HG02973 (cell line): ENCODE measurements at regions not wholly inside any gene's neighbourhood (a gene's known extent, or its start where the extent isn't known, plus 50 kb on each side); places are given as distances from the start of the nearest gene placed in this dataset.
"Not testable (repeated sequence)": the region's sequence is repeated elsewhere in the genome, so short reads cannot be mapped to it uniquely, and the experiment has no call there.

ENCODE experiments used
- ATAC-seq: cut with Tn5 transposase; IDR thresholded peaks from one replicate; pipeline ENCODE4 v1.9.1; 2021; ENCODE audit warnings: moderate library complexity; ENCODE audit not compliant: unreplicated experiment

DNA sequence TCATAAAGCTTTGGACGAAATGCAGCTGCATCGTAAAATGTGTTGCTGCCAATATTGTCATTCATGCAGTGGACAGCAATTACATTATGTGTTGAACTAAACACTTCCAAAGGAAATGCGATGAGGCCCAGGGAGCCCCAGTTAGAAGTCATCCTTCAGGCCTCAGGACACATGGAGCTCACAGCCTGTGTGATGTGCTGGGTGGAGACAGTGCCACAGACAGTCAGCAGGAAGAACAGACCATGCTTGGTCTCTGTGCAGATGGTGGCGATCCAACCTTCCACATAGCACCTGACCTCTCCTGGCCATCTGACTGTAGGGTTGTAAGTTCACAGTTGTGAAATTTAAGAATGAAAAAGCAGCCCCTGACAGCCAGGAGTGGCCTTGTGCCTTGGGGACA lies 118.3 kb upstream of the ALKAL2 start:
- no peak for ATAC-seq

DNA sequence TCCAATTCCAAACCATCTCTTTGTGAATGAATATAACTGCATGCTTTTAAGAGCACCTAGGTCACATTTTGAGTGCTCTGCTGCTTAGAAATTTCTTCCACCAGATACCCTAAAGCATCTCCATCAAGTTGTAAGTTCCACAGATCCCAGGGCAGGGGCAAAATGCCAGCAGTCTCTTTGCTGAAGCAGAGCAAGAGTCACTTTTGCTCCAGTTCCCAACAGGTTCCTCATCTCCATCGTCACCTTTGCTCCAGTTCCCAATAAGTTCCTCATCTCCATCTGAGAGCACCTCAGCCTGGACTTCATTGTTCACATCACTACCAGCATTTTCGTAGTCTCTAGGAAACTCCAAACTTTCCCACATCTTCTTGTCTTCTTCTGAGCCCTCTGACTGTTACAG lies 116.7 kb upstream of the ALKAL2 start:
- ATAC-seq, result no peak

DNA sequence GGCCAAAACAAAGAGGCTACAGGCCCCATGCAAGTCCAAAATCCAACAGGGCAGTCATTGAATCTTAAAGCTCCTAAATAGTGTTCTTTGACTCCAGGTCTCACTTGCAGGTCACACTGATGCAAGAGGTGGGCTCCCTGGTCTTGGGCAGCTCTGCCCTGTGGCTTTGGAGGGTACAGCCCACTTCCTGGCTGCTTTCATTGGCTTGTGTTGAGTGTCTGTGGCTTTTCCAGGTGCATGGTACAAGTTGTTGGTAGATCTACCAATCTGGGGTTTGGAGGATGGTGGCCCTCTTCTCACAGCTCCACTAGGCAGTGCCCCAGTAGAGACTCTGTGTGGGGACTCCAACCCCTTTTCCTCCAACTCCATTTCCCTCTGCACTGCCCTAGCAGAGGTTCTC lies 115.8 kb upstream of the ALKAL2 start:
- ATAC-seq, result no peak

DNA sequence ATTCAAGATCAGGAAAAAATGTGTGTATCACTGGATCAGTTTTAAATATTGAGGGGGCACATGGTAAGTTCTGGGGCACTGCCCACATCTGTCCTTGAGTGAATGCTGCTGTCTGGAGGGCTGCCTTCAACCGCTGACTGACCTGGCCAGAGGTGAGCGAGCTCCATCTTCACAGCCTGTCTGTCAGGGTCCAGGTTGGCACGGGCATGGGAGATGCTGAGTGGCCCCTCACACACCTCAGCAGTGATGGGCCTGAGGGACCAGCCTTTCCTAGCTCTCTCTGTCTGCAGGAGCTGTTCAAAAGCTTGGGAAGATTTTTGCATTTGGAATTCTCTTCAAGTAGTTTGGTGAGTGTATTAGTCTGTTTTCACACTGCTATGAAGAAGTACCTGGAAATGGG lies 114.8 kb upstream of the ALKAL2 start:
- no peak for ATAC-seq

DNA sequence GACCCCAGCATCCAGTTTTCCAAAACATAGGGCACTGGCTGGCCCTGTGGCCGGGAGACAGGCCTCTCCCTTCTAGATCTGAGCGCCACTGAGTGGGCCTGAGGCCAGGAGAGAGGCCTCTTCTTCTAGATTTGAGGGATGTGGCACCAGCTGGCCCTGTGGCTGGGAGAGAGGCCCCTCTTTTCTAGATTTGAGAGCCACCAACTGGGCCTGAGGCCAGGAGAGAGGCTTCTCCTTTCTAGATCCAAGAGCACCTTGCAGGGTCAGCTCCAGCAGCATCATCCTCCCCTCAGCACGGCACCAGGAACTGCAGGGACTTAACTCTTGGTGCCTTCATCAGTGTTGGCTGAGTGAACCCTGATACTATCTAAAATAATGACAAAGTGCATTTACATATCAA lies 114.3 kb upstream of the ALKAL2 start:
- no peak for ATAC-seq

DNA sequence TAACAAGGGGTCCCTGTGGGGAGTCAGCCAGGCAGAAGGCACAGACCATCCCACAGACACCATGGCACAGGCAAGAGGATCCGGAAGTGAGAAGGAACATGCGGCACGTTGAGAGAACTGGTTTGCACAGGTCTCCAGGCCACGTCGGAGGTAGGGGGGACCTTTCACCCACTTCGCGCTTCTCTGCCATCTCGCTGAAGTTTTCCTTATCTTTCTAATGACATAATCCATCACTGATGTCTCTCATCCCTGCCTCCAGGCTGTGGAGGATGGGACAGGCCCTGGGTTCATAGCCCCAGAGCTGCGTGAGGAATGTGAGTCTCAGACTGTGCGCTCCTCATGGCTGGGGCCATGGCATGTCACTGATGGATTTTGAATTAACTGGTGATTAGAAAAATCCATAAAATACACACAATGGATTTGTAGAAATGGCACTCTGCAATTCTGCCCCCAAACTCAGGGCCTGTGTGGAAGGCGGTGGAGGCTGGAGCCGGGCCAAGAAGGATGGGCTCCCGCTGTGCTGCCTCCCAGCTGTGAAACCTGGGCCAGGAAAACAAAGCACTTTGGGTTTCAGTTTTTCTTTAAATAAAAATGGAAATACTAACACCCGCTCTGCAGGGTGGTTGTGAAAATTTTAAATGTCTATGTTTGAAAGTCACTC lies 113.3 kb upstream of the ALKAL2 start:
- ATAC-seq, result no peak

DNA sequence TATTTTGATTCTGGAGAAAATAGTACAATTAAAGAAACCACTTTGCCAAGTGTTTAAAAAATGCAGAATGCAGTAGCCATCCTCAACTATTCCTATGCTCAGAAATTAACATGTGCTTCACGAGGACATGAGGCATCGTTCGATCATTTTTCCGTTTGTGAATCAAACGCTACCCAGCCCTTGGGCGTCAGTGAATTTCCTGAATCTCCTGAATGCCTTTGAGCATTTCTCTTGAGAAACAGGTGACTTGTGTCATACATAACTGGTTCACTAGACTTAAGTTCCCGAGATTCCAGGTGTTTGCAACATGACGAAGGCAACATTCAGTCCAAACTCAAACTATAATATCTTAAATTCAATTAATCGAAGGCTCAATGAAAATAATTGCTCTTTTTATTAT lies 110.0 kb upstream of the ALKAL2 start:
- ATAC-seq, result no peak

DNA sequence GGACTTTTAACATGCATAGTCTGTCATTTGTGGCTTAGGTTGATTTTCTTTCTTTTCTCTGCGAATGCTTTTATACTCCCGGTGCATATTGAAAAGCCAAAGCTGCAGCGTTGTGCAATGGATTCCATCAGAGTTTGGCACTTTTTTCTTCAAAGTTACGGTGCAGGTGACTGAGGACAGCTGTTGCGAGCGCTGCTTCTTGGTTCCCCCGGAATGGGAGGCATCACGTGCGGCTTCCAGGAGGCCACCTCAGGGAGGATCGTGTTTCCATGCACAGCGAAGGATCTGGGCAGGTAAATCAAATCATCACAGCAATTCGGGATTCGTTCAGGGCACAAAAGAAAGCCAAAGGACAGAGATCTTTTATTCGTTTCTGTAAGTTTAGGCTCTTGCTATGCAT lies 109.6 kb upstream of the ALKAL2 start:
- no peak for ATAC-seq

DNA sequence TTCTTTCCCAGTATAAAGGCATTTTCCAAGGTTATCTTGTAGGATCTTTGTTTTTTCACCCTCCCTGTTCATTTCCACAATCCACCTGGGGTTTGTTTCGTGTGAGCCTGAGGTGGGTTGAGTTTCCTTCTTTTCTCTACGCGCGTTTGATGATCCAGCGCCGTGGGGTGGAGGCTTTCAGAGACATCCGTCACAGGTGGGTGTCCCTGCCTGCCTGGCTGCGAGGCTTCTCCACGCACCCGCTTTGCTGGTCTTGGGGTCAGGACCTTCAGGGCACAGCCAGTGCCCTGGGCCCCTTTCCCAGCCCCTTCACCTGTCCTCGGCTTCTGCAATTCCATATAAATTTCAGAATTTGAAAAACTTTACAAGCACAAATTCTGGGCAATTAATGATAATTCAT lies 109.0 kb upstream of the ALKAL2 start:
- no peak for ATAC-seq

DNA sequence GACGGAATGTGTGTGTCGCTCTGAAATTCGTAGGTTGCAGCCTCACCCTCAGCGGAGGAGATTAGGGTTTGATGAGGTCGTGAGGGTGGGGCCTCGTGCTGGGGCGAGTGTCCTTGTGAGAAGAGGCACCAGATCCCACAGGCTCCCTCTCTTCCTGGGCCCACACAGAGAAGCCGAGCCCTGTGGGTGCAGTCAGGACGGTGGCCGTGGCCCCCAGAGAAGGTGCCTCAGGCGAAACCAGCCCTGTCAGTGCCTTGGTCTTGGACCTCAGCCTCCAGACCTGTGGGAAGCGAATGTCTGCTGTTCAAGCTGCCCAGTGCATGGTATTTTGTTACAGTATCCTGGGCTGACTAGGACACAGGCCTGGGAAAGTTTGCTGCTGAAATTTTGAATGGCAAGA lies 108.0 kb upstream of the ALKAL2 start:
- no peak for ATAC-seq

DNA sequence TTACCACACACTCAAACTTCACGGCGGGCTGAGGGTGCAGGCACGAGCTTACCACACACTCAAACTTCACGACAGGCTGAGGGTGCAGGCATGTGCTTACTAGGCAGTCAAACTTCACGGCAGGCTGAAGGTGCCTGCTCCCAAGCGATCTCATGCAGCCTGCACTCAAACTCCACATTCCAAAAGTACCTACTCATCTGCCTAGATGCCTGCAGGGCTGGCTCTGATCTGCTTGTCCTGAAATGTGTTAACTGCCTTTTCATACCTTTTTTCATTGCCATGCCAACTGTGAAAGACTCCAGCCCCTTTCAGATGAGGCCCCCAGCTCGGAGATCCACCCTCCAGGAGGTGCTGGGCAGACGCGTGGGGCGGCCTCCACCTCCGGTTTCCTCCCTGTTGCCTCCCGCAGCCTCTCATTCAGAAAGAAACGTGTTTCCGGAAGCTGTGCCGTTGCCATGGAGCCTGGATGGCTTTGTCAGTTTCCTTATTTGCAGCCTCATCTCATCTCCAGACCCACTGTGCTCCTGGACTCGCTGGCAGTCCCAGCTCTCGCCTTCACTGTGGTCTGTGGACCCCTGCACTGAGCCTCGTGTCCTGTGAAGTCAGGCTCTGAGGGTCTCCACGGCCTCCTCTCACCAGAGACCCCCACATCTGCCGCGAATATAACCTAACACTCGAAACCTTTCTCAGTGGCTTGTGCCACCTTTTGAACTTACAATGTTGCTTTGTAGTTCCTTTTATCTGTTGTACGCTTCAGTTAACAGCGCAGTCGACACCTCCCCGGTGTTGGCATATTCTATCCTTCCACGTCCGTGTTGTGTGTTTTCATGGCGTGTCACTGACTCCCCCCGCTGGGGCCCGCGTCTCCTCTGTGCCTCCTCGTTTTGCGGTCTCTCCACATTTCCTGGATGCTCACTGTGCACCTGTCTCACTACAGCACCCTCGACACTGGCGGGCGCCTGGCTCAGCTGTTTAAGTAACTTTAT lies 106.1 kb upstream of the ALKAL2 start:
- no peak for ATAC-seq

DNA sequence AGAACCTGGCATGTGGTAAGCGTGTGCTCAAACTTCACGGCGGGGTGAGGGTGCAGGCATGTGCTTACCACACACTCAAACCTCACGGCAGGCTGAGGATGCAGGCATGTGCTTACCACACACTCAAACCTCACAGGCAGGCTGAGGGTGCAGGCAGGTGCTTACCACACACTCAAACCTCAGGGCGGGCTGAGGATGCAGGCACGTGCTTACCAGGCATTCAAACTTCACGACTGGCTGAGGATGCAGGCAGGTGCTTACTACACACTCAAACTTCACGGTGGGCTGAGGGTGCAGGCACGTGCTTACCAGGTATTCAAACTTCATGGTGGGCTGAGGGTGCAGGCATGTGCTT lies 105.0 kb upstream of the ALKAL2 start:
- no peak for ATAC-seq

DNA sequence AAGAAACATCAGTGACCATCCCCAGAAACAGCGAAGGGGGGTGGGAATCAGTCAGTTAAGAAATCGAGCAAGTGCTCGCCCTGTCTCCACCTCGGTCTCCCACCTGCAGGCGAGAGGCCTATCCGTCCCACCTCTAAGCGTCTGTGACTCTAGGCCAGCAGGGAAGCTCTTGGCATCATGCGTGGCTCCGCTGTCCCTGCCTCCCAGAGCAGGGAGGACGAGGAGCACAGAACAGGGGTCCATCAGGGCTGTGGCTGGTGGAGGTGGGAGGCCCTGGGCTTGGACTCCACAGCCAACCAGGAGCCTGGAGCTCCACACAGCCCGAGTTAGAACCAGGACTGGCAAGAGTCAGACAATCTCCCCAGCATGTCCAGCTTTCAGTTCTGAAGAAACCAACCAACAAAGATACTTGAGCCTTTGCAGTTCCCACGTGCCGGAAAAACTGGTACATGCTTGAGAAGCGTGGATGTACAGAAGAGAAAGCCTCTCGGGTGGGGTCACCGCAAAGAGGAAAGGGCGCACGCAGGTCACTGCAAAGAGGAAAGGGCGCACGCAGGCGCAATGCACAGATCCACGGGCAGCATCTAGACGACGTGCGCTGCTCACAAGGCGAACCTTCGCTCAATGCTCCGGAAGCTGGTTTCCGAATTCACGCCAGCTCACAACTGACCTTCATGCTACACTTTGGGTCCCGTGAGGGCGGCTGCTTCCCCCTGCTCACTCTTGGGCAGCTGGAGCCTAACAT lies 104.5 kb upstream of the ALKAL2 start:
- ATAC-seq, result no peak

DNA sequence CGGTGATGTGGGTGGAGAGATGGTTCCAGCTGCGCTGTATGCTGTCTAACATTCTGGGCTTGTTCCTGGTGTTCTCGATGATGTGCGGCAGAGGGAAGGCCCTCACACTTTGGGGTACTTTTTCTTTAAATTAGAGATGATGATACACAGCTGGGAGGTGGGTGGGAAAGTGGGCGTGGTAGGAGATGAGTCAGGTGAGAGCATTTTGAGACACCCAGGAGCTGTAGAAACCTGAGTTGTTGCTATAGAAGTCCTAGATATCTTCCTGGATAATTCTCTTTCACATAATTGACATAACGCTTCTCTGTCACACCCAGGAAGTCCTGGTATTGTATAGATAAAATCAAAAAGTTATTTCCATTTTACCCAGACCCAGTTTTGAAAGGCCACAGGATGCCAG lies 103.8 kb upstream of the ALKAL2 start:
- ATAC-seq, result no peak

DNA sequence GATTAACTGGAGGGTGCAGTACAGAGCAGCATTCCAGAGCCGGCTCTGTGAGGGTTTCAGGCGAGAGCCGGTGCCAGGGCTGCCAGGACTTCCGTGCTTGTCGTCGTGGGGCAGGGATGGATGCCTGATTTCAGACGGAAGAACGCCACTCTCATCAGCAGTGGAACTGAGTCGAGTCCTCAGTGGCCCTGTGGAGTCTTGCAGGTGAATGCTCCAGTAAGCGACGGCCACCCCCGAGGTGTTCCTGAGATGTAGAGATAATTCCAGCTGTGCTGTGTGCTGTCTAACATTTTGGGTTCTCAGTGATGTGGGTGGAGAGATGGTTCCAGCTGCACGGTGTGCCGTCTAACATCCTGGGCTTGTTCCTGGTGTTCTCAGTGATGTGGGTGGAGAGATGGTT lies 103.1 kb upstream of the ALKAL2 start:
- no peak for ATAC-seq

DNA sequence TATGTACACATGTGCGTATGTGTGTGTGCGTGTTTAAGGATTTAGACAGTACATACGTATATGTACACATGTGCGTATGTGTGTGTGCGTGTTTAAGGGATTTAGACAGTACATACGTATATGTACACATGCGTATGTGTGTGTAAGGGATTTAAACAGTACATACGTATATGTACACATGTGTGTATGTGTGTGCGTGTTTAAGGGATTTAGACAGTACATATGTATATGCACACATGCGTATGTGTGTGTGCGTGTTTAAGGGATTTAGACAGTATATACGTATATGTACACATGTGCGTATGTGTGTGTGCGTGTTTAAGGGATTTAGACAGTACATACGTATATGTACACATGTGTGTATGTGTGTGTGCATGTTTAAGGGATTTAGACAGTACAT lies 102.1 kb upstream of the ALKAL2 start:
- ATAC-seq, result not testable (repeated sequence)

DNA sequence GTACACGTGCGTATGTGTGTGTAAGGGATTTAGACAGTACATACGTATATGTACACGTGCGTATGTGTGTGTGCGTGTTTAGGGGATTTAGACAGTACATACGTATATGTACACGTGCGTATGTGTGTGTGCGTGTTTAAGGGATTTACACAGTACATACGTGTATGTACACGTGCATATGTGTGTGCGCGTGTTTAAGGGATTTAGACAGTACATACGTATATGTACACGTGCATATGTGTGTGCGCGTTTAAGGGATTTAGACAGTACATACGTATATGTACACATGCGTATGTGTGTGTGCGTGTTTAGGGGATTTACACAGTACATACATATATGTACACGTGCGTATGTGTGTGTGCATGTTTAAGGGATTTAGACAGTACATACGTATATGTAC lies 100.9 kb upstream of the ALKAL2 start:
- not testable (repeated sequence) for ATAC-seq

DNA sequence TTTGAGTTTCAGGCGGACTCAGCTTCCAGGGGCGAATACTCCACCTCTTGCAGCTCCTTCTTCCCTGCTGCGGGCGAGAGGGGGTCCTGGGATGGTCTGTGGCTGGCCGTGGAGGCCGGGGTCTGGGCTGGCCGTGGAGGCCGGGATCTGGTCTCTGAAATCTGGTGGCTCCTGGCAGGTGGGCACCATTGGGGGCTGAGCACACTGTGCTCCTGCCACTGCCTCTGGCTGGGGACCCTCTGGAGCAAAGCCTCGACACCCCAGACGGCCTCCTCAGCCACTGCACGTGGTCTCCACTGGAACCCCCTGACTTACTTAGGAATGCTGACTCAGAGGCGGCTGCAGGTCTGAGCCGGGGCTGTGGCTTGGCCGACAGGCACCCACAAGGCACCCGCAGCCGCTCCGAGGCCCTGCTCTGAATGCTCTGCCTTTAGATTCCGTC lies 100.1 kb upstream of the ALKAL2 start:
- no peak for ATAC-seq

DNA sequence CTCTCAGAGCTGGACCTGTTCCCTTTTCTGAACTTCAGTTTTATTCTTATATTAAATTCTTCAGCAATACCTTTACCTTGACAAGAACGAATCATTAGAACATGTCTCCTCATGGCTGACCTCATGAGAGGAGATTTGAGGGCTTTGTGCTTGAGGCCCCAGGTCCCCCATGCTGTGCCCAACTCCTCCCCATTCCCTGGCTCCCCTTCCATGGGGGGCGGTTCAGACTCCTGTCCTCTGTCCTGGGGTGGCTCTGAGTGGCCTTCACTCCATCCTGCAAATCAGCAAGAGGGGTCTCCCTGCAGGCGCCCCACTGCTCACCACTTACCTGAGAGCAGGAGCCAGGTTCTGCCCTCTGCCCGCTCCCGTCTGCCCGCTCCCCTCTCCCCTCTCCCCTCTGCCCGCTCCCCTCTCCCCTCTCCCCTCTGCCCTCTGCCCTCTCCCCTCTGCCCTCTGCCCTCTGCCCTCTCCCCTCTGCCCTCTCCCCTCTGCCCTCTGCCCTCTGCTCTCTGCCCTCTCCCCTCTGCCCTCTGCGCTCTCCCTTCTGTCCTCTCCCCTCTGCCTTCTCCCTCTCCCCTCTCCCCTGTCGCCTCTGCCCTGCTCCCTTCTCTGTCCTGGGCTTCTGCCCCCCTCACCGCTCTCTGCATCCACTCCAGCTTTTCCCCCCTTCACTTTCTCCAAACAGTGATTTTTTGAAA lies 98.7 kb upstream of the ALKAL2 start:
- no peak for ATAC-seq

DNA sequence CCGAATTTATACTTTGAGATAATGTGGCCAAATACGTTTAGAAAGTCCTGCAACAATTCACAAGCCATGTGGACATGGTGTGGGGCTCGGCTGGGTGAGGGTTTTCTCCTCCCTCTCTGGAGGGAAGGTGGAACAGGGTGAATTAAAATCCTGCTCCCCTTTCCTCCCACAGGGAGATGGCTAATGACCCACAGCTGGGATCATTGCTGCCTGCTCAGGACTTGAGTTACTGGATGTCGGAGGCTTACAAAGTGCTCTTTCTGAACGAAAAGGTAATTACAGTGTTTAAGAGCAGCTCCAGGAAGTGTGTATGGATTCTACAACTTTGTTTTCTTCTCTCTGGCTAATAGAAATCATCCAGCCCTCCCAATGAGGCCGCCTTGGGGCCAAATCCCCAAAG lies 97.9 kb upstream of the ALKAL2 start:
- no peak for ATAC-seq

DNA sequence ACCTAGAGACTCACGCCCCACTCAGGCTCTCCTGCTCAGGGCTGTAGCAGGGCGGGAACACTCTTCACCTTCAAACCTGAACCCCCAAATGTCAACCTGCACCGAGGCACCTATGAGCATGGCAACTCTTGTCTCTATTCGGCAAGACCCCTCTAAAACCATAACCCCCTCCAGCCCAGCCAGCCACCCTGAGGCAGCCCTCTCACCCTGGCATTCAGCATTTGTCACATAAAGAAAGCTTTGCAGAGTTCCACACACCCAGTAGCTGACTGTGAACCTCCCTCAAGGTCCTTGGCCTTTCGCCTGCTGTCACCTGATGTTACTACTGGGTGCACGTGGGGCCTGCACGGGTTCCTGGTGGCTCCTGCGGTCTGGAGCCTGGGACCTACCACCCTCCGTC lies 97.2 kb upstream of the ALKAL2 start:
- no peak for ATAC-seq
